ENCODE measurements at regions not wholly inside any gene's neighbourhood (a gene's known extent, or its start where the extent isn't known, plus 50 kb on each side); places are given as distances from the start of the nearest gene placed in this dataset.

DNA sequence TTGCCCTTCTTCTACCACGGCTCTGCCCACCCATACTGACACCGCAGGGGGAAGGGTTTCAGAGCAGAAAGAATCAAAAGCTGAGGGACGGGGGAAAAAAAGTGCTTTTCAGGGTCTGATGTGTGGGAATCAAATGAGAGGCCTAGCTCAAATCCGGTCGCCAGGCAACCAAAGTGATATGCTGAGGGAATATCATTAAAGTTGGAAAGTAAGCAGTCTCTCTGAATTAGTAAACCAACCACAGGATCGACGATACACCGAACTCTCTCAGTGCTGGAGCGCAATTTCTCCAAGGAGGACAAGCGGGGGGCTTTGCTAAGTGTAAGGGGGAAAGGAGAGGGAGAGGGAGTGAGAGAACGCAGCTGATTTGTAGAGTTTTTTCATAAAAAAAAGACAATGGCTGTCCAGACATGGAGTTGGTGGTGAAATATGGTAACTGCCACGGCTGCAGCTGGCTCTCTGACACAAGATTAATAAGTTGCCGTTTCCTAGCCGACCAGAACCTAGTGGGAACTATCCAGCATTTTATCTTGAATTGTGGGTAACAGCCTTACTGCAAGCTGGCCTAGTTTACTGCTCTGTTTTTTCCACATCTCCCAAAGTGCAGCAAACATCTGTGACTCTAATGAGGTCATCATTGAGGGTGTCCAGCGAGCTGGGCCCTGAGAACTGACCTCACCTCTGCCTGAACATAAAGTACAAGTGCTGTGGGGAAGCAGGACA is 530.2 kb downstream of the SOX2 start:
- no peak for FAIRE-seq

DNA sequence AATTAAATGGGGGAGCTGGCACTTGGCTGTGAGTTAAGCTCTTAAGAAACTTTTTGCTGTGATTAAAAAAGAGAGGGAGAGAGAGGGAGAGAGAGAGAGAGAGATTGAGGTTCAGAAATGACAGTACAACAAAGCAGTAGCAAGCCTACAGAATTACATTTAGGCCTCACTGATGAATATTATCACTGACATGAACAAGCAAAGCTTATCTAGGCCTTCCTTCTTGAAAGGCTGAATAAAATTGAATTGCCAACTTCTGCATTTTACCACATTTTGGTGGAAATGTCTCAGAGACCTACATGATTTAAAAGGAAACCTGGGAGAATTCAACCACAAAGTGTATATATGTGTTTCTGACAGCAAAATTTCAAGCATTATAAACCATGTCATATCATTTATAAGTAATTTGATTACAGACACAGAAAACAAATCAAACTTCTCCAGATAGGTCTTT is 530.8 kb downstream of the SOX2 start:
- DNase-seq (ENCODE audit: insufficient read length, low spot score) (no peak), FAIRE-seq (no peak)

More for the DNA sequence above, 530.2 kb downstream of the SOX2 start:
- DNase-seq (ENCODE audit: insufficient read length, low spot score), result no peak

DNA sequence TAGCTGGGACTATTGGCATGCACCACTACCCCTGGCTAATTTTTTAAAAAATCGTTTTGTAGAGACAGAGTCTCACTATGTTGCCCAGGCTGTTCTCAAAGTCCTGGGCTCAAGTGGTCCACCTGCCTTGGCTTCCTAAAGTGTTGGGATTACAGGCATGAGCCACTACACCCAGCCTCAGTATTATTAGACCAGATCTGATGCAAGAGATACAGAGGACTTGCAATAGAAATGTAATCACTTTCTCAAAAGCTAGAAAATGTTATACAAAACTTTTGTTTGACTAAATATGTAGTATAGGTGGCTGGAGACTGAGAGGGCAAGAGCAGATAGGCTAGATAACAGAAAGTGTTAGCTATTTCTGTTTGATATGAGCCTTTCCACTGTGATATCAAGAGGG is 531.9 kb downstream of the SOX2 start:
- DNase-seq (ENCODE audit: insufficient read length, low spot score), result no peak
- FAIRE-seq, result no peak

DNA sequence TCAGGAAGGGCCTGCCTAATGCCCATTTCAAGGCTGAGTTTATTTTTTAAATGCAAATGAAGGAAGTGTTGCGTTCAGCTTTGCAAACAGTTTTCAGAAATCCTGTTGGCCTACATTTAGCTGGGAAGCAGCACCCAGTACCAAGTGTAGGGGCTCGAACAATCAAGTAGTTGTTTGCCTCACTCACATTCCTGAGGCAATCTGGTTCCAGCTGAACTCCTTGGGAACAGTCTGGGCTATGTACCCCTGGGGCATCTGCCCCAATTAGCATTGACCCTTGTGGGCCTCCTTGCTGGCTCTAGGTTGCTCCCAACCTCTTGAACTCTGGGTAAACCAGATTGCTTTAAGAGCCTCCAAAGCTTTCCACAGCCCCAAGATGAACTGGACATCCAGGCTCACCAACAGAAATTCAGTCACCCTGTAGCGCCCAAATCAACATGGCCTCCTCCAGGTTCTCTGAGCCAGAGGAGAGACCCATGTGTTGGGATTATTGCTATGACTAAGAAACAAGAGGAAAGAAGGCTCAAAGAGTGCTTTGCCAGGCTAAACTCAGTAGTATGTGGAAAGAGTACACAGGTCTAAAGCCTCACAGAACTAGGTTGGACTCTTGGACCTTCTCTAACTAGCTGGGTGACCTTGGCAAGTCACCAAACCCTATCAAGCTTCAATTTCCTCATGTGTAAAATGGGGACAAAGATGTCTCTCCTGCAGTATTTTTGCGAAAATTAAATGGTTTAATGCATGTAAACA is 532.7 kb downstream of the SOX2 start:
- FAIRE-seq, result no peak
- DNase-seq (ENCODE audit: insufficient read length, low spot score), result no peak

DNA sequence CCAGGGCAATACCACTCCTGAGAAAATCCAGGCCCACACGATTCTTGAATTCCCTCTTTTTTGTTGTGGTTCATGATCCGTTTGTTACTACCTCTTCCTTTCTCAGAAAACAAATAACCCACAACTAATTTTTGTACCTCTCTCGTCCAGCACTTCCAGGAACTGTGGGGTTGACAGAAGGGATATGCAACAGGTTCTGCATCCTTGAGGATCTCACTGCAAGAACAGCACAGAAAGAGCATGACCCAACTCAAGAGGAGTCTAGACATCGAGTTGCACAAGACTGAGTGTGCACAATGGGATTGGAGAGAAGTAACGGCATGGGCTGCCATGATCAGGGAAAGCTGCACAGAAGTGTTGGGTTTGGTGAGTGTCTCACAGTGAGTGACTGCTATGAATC is 533.3 kb downstream of the SOX2 start:
- DNase-seq (ENCODE audit: insufficient read length, low spot score), result no peak
- FAIRE-seq, result no peak

DNA sequence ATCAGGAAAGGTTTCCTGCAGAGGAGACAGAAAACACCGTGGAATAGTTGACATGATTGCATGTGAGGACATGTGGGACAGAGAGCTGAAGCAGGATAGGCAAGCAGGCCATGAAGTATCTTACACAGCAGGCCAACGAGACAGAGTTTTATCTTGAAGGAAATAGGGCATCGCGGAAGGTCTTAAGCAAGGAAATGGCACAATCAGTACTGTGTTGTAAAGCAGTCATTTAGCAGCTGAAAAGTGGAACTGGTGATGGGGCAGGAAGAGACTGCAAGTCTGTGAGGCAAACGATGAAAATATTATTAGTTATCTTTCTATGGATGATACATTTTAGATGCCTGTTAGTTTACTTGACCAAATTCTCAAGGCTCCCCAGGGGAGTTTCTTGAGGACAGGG is 535.1 kb downstream of the SOX2 start:
- FAIRE-seq, result no peak

DNA sequence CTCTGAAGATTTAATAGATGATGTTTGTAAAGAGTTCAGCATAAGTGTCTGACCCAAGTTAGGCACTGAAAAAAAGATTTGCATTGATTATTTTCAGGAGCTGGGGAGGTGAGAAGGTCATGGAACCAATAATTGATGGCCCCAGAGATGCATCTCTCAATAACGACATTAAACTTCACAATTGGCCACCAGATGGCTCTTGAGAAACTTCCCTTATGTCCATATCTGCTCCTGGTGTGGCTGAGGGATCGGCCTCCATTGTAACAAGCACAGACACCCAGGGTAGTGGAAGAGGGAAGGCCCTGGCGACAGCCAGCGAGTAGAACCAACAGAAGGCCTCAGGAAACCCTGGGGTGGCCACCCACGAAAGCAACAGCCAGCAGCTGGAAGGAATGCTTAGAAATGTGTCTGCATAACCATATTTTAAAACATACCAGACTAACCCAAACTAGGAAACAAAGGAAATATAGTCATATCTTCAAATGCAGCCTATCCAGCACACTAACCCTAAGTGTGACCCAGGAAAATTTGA is 536.7 kb downstream of the SOX2 start:
- DNase-seq (ENCODE audit: insufficient read length, low spot score) (no peak), FAIRE-seq (no peak)

More for the DNA sequence above, 535.1 kb downstream of the SOX2 start:
- DNase-seq (ENCODE audit: insufficient read length, low spot score), result no peak

DNA sequence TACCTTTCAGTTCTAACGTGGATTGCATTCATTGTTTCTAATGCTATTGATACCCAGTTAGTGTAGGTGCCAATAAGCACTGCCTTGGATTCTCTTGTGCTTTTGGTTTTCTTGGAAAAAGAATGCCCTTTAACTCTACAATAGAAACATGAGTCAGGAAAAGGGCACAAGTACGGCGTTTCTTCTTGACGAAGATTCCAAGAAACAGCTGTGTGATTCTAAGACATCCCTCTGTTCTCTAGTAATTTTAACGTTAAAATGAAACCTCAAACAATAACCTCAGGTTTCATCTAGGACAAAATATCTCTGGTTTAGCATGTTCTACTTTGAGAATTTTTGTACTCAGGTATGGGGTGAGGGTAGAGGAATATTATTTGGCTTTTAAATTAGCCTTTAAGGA is 540.5 kb upstream of the ATP11B start:
- DNase-seq (ENCODE audit: insufficient read length, low spot score) (no peak), FAIRE-seq (no peak)

DNA sequence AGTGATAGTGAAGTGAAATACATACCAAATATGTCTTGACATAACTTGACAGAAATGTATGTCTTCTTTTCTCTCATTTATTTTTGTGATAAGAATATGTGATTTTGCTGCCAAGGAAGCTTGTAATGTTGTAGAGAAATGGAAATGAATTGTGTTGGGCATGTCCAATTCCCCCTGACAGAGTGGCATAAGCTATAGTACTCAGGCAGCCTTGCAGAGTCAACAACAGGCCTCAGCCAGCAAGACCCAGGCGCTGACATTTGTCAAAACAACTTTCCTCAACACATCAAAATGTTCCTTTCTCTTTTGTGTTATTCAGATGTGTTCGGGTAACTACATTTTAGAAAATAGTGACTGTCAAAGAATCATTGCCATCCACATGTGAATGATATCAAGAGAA is 538.1 kb upstream of the ATP11B start:
- DNase-seq (ENCODE audit: insufficient read length, low spot score), result no peak
- no peak for FAIRE-seq

DNA sequence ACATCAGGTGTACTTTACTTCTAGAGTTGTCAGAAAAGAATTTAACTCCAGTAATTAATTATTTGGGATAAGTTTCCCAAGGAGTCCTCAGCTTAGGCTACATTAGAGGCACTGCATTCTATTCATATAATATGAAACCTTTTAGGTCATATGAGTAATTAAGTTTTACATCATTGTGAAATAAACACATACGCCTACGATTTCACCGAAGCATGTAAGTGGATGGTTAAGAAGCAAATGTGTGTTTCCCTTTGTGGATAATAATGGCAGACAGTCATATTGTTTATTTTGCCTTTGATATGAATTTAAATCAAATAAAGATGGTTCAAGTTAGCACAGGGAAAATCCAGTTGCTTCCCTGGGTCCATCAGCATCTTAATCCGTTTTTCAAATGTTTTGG is 535.9 kb upstream of the ATP11B start:
- FAIRE-seq (no peak), DNase-seq (ENCODE audit: insufficient read length, low spot score) (no peak)

DNA sequence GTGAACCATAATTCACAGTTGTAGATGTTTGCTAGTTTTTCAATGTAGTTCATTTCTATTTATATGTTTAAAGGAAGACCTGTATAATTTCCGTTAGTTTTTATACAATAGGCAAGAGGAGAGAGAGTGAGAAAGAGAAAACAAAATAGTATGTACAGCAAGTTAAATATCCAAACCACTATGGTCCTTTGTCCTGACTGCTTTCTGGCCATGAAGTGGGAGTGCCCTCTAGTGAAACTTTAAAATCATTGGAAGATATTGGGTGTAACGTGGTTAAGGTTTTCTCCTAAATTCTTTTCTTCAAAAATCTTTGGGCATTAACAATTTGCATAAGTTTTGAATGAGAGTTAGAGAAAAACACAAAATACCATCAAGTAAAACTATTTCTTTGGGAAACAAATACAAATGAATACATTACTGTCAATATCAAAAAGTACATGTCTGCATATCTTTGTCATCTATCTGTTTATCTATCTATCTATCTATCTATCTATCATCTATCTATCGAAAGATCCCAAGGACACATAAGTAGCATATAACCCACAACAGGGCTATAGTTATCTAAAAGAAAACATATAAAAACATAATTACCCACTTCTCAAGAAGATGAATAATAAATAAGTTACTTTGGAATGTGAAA is 534.6 kb upstream of the ATP11B start:
- DNase-seq (ENCODE audit: insufficient read length, low spot score) (peak; percentile 14), FAIRE-seq (no peak)

DNA sequence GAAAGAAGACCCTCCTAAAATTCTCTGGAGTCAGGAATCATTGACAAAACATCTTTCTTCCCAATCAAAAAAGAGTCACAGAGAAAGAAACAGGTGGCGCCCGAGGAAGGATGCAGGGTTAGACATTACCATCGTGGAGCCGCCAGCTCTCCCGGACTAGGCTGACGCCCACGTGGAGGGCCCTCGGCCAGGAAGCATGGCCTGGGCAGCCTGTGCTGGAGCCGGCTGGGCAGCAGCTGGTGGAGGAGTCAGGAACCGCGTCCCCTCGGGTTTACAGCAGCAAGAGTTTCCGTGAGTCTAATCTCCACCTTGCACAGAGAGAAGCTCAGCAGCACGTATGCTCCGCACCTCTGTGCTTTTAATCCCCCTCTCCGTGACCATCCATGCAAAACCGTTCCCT is 533.7 kb upstream of the ATP11B start:
- no peak for DNase-seq (ENCODE audit: insufficient read length, low spot score)
- FAIRE-seq, result no peak

DNA sequence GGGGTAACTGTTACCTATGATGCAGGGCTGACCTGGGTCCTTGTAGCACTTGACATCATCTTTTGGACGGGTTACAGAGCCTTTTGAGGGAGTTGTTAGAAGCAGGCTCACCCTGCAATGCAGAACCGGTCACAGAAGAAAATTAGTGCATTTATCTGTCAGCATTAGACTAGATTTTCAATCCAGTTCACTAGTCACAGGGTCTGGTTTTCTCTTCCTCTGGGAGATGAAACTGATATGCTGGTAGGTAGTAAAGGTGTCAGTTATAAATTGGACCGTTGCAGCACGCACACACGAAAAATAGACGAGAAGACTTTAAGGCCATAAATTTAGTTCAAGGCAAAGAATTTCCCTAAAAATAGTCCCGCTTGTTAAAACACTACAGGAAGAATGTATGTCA is 532.3 kb upstream of the ATP11B start:
- DNase-seq (ENCODE audit: insufficient read length, low spot score) (no peak), FAIRE-seq (no peak)

DNA sequence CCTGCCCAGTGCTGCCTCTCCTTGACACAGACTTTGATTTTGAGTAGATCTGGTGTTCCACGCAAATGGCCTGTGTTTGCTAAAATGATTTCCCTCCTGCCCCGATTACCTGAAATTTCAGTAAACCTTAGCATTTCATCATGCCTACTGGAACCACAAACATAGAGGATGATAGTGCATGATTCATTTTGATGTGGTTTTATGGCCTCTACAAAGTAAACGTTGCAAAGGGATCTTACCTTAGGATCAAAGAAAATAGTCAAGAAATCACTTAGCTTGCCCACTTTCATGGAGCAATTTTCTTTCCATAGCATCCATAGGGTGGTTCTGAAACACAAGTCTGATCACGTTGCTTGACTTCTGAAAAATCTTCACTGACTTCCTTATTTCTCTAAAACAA is 524.6 kb upstream of the ATP11B start:
- DNase-seq (ENCODE audit: insufficient read length, low spot score) (no peak), FAIRE-seq (no peak)

DNA sequence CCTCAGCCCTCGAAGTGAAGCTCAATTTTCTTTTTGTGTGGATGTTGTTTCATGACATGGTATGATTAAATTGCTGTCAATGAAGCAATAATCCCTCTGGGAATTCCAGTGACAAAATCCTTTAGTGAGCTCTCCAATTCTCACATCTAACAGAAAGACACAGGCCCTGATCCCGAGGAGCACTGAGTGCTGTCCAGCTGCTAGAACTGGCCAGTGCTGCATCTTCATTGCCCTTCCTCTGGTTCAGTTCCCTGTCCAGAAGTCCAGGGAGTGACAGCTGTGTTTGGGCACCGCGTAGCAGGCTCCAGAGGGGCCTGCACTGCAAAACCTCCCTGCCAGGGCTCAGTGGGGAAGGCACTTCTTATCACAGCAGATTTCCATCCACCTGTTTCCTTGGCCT is 516.8 kb upstream of the ATP11B start:
- DNase-seq (ENCODE audit: insufficient read length, low spot score) (no peak), FAIRE-seq (no peak)

DNA sequence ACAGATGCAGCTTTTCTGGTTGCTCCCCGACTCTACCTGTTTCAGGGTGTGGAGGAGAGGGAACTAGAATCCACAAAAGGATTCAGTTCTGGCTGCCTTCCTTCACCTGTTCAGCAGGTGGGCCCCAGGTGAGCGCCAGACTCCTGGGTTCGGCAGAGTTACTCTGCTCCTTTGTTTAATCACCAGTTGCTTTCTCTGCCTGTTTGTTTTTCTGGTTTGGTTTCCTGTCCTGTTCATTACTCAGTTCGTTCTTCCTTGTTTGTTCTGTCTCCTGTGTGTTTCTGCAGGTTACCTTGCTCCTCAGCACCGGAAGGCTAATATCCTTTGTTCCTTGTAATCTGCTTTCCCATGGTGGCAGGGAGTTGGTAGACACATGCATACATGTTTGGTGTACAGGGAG is 508.5 kb upstream of the ATP11B start:
- DNase-seq (ENCODE audit: insufficient read length, low spot score) (no peak), FAIRE-seq (peak; percentile 4)

DNA sequence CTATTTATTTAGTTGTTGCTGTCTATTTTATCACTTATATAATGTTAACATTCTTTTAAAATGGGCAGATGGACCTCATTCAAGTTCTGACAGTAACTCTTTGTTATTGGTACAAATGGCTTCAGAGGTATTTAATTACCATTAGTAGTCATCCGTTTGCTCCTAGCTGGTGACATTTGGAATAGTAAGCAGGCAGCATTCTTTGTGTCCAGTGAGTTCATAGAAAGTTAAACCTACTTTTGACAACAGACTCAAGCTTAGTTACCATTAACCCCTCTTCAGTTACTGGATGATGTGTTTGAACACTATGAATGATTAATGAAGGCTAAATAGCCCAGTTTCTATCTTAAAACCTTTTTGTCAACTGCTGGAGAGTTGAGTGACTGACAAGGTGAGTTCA is 500.7 kb upstream of the ATP11B start:
- FAIRE-seq (no peak), DNase-seq (ENCODE audit: insufficient read length, low spot score) (no peak)

DNA sequence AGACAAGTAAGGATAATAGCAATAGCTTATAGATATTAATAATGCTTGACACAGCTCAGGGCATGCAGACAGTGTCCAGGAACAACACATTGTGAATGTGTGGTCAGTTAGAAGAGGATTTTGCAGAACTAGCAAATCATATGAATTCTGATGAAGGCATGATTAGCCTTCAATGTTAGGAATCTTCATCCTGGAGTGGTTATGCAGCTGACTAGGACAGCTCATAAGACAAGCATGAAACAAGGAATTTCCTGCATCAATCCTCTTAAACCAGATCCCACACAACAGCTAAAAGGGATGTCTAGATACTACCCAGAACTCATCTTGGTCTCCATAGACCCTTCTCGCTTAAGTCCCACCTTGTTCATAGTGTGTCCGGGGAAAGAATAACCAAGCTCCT is 499.0 kb upstream of the ATP11B start:
- peak; percentile 2 for DNase-seq (ENCODE audit: insufficient read length, low spot score)
- no peak for FAIRE-seq

DNA sequence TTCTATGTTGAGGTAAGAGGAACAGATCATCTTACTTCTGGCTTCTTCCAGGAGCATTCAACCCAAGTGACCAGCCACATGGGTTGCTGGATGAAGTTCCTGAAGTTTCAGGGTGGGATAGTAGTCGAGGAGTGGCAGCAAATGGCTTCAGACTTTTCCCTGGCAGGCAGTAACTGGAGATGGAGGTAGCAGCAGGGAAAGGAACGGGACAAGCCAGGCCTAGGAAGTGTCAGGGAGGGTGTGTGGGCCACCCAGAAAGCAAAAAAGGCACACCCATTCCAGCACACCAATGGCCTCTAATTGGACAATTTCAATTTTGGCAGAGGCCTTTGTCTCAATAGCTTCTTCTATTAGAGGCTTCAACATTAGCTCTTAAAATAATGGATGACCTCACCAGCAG is 498.6 kb upstream of the ATP11B start:
- DNase-seq (ENCODE audit: insufficient read length, low spot score) (no peak), FAIRE-seq (no peak)

DNA sequence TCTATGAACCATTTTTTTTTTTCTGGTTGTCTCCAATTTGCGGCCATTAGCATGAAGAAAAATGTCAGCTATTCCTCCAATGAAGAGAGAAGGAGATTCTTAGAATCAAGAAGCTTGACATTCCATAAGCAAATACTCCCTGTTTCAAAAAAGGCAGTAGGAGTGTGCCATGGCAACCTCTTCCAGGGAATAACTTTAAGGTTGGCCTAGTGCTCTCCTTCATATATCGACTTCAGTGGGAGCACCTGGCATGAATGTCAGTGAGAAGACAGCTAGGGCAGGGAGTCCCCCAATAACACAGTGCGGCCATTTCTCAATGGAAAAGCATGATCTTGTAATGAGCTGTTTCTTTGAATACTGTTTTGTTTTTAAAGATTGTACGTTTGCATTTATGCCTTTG is 493.0 kb upstream of the ATP11B start:
- no peak for FAIRE-seq
- no peak for DNase-seq (ENCODE audit: insufficient read length, low spot score)

DNA sequence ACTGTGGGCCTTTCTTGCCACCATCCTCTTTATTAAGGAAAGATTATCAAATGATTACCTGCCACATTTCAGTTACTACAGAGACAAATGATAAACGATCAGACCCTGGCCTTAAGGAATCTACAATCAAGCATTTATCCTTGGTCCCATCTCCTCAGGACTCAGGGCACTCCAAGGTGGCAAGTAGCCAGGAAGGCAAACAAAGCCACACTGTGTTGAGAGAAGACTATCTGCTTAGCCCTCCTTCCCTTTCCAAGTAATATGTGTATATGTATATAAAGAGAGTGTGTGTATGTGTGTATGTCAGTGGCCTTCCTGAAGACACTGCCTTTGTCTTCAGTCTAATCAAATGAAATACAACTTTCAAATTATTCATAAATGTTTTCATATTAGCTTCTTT is 490.1 kb upstream of the ATP11B start:
- FAIRE-seq (no peak), DNase-seq (ENCODE audit: insufficient read length, low spot score) (no peak)
